Right hindlimb (tissue), 1 donor: ENCODE measurements at regions not wholly inside any gene's neighbourhood (a gene's known extent, or its start where the extent isn't known, plus 50 kb on each side); places are given as distances from the start of the nearest gene placed in this dataset.
"Not testable (repeated sequence)": the region's sequence is repeated elsewhere in the genome, so short reads cannot be mapped to it uniquely, and the experiment has no call there.

ENCODE experiments used
- DNase-seq: peaks from one replicate; pipeline ENCODE4 v3.0.0-alpha.2; 2018

DNA sequence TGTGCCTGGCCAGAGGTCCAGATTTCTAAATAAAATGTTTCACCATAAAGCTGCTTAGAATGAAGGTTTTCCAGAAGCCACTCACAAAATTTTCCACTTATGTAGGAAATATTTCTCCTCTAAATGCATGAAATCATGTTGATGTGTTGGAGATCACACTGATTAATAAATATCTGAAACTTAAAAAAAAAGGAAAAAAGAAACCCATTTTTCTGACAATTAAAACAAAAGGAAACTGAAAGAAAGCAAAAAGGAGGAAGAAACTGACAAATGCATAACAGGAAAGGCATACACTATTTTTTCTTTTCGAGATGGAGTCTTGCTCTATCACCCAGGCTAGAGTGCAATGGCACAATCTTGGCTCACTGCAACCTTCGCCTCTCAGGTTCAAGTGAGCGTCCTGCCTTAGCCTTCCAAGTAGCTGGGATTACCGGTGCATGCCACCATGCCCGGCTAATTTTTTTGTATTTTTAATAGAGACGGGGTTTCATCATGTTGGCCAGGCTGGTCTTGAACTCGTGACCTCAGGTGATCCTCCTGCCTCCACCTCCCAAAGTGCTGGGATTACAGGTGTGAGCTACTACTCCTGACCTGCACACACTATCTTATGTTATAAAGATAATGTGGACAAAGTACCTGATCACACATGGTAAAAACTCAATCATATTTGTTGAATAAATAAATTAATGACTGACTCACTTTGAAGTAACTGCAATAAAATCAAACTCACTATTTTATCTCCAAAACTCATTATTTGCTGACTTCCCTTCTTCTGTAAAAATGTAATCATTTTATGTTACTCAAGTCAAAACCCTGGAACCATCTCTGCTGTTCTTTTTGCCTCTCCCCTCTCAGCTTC lies 149.8 kb upstream of the NR5A2 start:
- DNase-seq: no peak

DNA sequence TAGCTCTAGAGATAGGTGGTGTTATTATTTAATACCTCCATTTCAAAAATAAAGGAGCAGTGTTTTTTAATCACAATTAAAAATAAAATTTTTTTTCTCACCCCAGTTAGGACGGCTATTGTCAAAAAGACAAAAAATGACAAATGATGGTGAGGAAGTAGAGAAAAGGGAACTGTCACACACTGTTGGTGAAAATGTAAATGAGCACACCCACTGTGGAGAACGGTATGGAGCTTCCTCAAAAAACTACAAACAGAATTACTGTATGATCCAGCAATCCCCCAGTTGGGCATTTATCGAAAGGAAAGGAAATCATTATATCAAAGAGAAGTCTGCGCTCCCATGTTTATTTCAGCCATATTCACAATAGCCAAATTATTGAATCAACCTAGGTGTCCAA lies 148.7 kb upstream of the NR5A2 start:
- no peak for DNase-seq

- no peak for DNase-seq
These were observed 128.9 kb upstream of the NR5A2 start for GRCh38 chr1:199898654-199899053.

DNA sequence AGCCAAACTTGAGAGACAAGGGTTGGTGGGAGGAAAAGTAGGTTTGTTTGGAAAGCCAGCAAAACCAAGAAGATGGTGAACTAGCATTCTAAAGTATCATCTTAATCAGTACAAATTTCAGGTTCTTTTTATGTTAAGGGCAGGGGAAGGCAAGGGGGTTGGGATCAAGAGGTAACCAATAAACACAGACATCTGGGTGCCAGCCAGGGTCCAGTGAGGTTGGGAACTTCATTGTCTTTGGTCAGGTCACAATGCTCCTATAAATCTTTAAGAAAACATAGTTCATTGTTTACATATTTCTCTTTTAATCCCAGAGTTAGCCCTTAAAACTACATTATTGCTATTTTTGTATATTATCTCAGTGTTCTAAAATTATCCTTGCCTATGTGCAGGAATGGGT lies 126.2 kb upstream of the NR5A2 start:
- DNase-seq: no peak

DNA sequence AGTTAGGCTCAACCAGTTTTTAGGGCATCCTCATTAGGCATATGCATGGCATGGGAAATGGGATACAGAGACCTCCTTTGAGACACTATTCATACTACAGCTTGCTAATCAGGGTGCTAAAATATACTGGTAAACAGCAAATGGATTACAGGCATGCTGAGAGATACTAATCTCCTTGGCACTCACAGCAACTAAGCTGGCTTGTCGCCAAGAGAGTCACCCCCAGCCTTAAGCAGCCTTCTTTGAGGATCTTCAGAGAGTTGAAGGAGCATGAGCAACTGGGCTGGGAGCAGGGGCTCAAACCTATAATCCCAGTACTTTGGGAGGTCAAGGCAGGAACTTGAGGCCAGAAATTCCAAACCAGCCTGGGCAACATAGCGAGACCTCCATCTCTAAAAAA lies 120.1 kb upstream of the NR5A2 start:
- no peak for DNase-seq

DNA sequence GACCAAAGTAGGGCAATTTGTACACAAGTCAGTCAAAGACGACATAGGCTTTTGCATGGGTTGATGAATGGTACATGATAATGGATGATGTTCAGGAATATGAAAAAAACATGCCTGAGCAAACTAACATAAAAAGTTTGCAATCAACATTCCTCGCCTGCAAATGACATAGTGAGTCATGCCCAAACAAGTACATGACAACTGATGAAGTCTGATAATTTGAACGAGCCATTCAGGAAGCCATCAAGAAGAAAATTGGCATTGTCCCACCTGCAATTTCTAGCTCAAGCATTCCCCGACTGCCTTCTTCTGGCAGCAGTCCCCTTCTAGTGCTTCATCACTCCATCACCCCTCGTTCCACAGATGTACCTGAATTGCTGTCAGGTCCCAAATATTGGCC lies 118.4 kb upstream of the NR5A2 start:
- no peak for DNase-seq

DNA sequence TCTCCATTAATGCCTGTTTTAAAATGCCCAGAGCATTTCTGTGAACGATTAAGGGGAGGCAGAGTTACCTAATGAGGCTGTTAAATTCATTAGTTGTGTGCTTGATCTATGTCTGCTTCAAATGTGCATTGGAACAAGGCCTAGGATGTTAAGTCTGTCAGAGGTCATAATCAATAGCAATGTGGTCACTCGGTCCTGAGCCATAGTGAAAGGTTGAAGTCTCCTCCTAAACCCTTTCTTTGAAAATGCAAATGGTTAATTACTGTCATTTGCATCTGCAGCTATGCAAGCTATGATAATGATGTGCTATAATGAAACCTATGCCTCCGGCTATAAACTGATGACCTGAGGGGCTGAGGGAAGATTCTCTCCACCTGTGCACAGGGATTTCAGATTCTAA lies 114.2 kb upstream of the NR5A2 start:
- no peak for DNase-seq

DNA sequence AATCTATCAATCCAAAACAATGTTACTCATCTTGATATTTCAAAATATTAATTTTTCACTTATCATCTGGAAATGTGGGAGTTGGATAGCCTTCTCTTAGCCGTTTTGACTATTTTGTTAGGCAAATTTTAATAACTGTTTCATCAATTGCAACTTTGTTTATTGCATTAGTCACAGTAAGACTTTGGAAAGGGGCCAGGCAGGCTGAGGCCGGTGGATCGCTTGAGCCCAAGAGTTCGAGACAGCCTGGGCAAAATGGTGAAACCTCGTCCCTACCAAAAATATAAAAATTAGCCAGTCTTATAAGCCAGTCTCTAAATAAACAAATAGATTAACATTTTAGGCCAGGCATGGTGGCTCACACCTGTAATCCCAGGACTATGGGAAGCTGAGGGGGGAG lies 113.0 kb upstream of the NR5A2 start:
- DNase-seq: no peak

DNA sequence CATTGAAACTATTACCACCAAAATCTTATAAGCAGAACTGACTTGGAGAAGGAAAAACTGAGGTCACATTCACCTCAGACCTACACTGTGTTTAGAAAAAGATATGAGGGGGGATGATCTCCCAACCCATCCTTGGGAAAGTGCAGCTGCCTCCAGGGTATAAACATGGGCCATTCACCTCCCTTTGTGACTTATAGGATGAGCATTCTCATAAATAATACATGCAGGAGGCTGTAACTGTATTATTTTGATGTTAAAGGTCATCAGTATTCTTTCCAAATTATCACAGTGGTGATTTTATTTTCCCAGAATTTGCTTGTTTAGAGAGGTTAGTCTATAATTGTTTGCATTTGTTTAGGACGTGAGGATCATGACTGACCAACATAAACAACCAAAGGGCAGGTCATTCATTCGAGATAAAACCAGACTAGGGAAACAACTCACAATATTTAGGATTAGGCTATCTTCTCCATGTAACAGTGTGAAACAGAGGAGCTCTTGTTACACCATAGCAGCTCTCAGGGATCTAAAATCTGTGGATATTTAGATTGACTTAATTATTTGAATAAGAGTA lies 109.2 kb upstream of the NR5A2 start:
- DNase-seq: no peak

- no peak for DNase-seq
These were observed 106.9 kb upstream of the NR5A2 start for GRCh38 chr1:199920635-199921034.

GRCh38 chr1:199929556-199929955 lies 98.0 kb upstream of the NR5A2 start:
- DNase-seq: no peak

DNA sequence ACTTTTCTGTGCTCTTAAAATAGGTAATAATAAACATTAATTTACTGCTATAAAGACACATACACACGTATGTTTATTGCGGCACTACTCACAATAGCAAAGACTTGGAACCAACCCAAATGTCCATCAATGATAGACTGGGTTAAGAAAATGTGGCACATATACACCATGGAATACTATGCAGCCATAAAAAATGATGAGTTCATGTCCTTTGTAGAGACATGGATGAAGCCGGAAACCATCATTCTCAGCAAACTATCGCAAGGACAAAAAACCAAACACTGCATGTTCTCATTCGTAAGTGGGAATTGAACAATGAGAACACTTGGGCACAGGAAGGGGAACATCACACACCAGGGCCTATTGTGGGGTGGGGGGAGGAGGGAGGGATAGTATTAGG lies 97.4 kb upstream of the NR5A2 start:
- DNase-seq: not testable (repeated sequence)

DNA sequence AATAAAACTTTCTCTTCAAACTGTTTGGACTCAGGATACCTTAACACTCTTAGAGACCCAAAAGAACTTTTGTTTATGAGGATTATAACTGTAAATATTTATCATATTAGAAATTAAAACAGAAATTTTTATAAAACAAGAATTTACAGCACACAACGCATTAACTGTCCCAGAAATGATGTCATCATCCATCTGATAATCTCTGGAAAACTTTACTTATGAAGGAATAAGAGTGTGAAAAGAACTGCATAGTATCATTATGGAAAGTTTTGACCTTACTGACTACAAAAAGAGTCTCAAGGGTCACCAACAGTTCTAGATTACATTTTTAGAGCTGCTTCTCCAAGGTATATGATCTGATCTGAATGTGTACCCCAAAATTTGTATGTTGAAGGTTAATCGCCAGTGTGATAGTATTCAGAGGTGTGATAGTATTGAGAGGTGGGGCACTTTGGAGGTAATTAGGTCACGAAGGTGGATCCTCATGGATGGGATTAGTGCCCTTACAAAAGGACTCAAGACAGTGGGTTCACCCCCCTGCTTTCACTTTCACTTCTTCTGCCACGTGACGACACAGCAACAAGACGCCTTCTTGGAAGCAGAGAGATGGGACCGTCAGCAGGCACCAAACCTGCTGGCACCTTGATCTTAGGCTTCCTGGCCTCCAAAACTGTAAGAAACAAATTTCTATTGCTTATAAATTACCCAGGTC lies 95.7 kb upstream of the NR5A2 start:
- DNase-seq: no peak

GRCh38 chr1:199932462-199932861 lies 95.0 kb upstream of the NR5A2 start:
- no peak for DNase-seq

GRCh38 chr1:199936441-199936840 lies 91.1 kb upstream of the NR5A2 start:
- DNase-seq: no peak

GRCh38 chr1:199937161-199937560 lies 90.3 kb upstream of the NR5A2 start:
- DNase-seq: no peak

DNA sequence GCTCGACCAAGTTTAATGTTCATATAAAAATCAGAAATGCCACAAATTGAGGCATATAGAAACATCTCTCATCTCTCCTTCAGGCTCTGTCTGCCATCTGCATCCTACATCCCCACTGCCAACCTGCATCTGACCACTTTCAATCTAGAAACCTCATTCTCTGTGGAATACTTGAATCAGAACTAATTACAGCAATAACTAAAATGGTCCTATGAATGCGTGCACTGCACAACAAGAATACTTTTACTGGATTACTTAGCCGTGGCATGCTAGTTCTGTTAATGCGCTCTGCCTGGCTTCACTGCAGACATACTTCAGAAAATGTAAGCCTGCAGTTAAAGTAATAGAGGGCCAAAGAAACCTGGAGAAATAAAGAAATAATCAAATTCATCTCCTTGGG lies 89.8 kb upstream of the NR5A2 start:
- DNase-seq: no peak

DNA sequence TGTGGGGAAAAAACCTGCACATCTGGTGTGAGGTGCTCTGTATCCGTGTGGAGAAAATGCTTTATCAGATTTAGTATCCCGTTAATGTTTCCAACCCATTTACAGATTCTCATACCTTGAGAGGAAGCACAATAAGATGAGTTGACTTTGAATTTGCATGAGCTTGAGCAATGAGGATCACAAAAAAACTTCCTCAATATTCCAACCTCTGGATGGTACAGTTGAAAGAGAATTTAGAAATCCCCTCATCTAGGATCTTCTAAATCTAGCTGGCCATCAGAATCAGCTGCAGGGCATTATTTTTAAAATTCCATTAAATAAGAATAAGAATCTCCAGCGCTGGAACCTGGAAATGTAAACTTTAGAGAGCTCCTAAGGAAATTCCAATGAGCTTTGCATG lies 82.5 kb upstream of the NR5A2 start:
- no peak for DNase-seq

DNA sequence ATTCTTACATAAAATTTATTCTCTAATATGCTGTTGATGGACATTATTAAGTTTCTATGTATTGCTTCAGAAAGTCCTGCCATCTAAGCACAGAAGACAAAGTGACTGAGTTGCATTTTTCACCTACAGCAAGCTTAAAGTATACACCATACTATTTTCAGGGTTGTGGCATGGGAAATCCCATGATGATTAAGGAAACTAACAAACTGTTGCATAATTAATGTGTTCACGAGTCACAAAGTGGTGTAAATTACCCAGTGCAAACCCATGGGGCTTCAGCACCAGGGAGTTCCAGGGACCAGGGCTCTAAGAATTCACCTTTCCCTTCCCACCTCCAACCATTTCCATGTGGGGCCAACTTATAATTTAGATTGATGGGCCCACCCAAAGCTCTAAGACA lies 81.9 kb upstream of the NR5A2 start:
- no peak for DNase-seq

- DNase-seq: no peak
These were observed 81.0 kb upstream of the NR5A2 start for GRCh38 chr1:199946305-199947155.

- DNase-seq: no peak
These were observed 78.8 kb upstream of the NR5A2 start for GRCh38 chr1:199948587-199949280.

- DNase-seq: not testable (repeated sequence)
These were observed 76.5 kb upstream of the NR5A2 start for GRCh38 chr1:199951005-199951404.

- no peak for DNase-seq
These were observed 73.9 kb upstream of the NR5A2 start for GRCh38 chr1:199953651-199954050.
